Activated CD4-positive, alpha-beta T cell treated with anti-CD3 and anti-CD28 coated beads, Interleukin-2, amount 50 U/mL, for 4 hours (primary cell): ENCODE measurements at regions not wholly inside any gene's neighbourhood (a gene's known extent, or its start where the extent isn't known, plus 50 kb on each side); places are given as distances from the start of the nearest gene placed in this dataset.

ENCODE experiments used
- DNase-seq, 2 experiments: peaks; one replicate each; pipeline ENCODE4 v3.0.0-alpha.2; 2020

DNA sequence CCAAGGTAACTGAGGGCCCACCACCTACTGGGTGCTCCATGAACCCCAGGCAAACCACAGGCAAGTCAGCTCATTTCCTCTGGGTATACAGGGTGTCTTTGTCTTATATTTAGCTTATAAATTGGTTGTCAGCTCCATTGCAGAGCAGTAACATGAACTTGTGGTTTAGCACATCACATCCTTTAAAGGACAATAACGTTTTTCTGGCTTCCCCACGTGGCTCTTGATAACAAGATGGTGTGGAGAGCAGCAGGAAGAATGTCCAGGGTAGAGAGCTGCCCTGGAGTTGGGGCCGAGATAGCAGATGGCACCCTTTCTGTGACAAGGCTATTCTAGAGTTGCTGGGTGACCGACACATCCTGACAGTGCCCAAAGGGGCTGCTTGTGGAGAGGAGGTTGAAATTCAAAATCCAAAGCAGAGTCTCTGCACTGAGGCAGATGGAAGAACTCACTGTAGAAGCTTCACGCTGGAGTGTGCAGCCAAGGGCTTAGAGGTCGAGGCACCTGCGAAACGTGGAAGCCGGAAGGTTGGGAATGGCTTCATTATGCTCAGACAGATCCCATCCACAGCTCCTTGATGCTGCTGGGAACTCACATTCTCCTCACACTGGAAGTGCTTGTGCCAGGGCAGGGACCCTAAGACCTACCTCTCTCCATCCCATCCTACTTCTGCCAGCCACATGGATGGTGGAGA is 133.0 kb upstream of the FRY start:
- no peak for DNase-seq

DNA sequence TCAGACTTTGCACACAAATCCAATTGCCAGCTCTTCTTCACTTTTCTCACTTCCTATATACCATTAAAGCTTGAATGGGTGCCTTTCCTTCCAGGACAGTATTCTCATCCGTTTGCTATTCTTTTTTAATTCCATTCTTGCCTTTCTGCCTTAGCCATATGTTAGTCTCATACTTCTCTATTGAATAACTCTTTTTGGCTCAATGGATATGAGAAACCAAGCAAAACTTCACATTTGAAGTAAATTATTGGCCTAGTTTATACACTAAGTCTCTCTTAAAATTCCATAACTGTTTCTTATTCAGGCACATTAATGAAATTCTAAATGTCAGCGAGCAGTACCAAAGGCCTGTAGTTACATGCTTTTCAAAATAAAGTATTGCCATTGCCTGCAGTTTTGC is 129.6 kb upstream of the FRY start:
- DNase-seq, result no peak

DNA sequence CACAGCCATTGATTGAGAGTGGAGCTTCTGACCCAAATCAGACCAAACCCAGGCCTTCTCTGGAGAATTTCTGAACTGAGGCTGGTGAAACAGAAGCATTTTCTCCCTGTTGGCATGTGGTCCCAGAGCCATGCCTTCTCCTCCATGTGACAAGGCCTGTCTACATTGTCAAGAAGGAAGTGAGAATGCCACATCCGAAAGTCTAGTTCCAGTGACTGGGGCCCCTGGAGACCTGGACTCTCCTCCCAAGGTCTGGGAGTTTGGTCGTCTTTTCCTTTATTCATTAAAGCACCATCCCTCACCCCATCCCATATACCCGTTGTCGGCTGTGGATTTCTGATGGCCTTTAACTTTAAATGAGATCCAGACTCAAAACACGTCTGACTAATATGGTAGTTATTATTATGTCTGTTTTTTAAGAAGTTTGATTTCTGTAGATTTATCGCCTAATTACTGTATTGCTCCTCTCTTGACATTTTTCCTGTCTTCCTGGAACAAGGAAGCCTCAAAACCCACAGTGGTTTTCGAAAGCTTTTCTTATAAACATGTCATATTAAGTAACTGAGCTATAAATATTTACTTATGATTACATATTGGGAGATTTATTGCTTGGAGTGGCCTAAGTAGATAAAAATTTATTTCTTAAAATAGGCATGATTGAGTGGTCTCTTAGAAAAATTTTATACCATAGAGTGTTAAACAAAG is 128.3 kb upstream of the FRY start:
- DNase-seq, result no peak

DNA sequence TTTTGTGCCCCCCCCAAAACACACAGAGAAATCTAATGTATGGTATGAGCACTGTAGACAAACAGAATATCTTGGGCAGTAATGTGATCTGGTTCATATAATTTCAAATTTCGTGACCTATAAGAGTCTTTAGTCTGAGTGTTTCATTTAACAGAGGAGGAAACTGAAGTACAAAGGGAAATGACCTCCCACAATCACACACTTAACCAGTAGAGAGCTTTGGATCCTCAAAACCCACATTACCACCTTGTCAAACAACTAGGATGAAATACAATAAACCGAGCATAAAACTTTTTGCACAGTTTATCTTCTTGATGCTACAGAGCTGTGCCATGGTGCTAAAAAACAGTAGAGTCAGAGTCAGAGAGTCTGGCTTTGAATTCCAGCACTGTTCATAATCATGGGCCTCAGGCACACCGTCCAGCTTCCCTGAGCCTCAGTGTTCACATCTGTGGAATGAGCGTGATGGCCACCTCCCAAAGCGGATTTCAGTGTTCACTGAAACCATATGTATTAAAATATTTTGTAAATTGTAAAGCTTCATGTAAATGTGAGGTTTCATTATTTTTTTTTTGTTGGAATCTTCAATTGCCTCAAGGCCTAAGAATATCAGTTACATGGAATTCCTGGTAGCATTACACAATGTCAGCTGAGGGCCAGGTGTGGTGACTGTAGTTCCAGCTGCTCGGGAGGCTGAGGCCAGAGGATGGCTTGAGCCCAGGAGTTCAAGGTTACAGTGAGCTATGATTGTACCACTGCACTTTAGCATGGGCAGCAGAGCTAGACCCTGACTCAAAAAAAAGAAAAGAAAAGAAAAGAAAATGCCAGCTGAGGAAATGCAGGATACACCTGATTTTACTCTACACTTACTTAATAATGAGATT is 126.4 kb upstream of the FRY start:
- DNase-seq, result no peak

DNA sequence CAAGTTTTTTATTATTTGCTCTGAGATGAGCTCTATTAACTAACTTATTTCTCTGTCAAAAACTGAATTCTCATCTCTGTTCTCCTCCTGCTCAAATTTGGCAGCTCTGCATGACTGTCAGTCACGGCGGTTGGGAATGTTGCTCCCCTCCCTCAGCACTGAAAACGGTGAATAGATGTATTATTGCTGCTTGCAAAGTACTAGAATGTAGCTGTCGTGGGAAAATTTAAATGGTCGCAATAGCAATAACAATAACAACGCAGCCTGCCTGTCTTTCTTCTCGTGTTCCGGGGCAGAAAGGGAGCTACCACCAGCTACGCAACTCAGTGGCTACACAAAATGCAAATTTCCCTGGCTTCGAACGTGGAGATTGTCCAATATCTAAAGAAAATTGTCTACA is 125.6 kb upstream of the FRY start:
- no peak for DNase-seq

DNA sequence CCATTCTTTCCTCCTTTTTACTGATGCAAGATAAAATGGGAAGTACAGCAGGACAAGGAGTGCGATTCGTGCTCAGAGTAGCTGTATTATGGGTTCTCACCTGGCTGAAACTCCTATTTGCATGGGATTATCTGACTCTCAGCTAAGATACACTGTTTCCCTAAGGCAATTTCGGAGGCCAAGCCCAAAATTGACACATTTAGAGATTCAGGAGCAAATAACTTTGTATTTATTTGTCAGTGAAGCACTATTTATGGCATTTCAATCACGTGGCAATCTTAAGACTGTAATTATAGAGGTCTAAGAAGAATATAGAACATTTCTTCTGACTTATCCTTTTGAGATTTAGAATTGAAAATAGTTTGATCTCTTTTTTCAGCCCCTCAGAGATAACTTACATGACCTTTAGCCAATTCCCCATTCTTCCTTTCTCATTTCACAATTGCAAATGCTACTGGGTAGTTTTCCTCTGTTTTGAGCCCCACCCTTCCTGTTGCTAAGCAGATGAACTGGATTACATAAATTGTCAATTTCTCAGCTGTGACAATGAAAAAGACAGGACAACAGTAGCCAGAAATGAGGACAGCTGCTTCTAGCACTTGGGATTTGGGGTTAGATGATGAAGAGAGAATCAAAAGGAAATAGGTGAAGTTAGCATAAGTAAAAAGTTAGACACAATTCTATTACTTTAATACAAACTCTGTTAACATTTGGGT is 122.7 kb upstream of the FRY start:
- no peak for DNase-seq

DNA sequence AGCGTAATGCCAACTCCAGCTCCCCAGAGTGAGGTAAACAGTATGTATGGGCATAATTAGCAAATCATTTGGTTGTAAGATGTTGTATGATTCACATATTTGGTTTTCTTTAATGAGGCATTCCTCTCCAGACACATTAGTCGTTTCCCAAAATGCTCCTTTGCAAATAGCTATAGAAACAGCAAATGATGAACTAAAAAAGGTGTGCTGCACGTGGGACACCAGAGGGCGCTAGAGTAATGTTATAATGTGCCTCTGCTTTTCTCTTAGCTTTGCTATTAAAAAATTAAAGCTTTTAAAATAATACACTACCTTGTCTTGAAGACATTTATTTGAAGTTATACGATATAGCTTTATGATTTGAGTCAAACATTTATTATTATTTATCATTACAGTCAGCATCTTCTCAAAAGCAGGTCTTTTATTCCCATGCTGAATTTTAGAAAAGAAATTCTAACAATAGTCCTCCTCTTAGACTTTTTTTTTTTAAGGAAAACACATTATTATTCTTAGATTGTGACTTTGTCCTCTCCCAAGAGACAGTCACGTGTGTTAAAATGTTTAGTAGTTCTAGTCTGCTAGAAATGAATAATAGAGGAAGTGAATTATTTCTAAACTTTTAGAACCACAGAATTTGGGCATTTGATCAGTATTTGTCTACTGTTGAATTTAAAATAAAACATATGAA is 121.6 kb upstream of the FRY start:
- peak; percentile 23 to 31 for DNase-seq

DNA sequence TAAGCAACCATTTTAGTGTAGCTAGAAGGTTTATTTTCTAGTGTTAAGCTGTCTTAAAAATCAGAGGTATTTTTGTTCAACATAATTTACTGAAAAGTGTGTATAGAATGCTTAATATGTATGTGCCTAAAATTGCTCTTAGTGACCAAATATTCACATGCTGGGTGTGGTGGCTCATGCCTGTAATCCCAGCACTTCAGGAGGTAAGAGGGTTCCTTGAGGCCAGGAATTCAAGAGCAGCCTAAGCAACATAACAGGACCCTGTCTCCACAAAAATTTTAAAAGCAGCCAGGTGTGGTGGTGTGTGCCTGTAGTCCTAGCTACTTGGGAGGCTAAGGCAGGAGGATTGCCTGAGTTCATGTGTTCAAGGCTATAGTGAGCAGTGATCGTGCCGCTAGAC is 120.9 kb upstream of the FRY start:
- no peak for DNase-seq

DNA sequence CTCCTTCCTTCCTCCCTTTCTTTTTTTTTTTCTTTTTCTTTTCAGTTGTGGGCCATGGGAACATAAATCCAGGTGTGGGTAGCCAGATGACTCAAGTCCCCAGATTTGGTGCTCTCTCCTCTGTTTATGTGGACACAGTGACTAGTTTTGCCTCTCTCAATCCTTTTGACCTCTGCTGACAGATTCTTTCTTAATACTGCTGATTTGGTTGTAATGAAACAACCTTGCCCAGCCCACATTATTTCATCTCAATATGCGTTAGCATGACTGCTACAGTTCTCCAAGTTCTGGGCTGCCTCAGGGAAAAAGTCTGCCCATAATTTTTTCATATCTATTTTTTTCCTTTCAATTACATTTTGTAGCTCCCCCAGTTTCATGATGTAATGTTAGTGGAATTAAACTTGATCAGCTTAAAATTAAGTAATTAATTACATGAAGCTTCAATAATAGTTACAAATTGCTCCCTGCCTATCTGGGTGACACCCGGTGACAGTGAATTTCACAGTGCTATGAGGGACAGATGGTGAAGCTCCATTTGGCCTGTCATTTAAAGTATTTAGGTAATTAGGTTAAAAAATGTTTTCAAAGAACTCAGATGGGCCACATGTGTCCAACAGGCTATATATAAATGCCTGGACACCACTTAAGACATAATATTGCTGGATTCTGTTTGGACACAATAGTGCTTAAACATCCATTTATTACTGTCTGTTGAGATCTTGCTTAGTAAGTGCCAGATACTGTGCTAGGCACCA is 118.8 kb upstream of the FRY start:
- no peak for DNase-seq

DNA sequence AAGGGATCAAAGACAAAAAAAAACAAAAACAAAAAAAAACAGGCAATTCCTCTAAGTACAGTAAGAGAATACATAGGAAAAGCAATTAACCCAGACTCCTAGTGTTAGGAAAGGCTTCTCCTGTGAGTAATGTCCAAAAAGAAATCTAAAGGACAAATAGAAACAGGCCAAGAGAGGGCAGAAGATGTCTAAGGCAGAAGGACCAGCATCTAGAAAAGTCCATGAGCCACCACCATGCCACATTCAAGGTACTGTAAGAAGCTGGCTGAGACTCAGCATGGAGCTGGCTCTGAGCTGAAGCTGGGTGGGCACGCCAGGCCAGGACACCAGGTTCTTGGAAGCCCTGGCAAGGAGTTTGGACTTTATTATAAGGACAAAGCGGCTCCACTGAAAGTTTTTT is 118.1 kb upstream of the FRY start:
- DNase-seq, result no peak

DNA sequence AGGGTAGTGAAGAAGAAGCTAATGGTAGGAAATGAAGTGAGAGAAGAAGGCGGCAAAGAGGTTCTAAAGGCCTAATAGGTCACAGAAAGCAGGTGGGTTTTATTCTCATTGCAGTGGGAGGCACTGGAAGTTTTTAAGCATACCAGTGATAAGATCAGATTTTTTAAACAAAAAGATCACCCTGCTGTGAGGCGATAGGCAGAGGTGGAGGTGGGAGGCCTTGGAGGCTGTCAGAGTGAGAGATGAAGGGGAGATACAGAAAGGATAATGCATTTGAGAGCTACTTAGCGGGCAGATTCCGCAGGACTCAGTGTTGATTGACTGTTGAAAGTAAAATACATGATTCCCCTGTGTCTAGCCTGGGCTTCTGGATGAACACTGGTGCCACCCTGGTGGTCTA is 116.7 kb upstream of the FRY start:
- DNase-seq, result no peak

DNA sequence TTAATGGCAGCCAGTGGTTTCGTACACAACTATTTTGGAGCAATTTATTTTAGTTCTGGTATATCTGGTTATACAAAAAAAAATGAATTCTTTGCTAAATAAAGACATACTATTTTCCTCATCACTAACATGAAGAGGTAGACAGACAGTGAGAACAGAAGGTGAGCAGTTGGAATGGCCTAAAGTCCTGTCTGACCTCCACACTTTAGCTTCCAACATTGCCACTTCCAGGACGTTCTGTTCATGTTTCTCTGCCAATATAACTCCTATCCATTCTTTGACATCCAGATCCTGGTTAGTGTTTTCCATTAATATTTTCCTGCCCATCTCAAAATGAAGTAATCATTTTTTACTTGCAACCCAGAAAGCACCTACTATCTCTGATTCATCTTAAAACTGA is 112.9 kb upstream of the FRY start:
- no peak for DNase-seq

DNA sequence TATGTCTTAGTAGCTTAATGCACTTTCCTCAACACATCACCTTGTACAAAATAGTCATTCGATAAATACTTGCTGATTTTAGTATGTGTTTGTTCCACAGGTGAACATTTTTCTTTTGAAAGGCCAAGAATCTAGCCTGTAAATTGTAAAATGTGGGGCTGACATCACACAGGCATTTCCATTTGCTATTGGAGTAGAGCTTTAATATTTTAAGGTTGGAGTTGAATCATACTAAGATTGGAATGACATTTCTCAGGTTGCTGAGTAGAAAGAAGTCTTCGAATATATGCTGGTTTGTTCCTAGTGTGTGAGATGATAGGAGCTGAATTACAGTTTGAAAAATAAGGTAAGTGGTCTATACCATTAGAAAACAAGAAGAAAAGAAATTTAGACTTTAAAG is 112.3 kb upstream of the FRY start:
- no peak for DNase-seq

DNA sequence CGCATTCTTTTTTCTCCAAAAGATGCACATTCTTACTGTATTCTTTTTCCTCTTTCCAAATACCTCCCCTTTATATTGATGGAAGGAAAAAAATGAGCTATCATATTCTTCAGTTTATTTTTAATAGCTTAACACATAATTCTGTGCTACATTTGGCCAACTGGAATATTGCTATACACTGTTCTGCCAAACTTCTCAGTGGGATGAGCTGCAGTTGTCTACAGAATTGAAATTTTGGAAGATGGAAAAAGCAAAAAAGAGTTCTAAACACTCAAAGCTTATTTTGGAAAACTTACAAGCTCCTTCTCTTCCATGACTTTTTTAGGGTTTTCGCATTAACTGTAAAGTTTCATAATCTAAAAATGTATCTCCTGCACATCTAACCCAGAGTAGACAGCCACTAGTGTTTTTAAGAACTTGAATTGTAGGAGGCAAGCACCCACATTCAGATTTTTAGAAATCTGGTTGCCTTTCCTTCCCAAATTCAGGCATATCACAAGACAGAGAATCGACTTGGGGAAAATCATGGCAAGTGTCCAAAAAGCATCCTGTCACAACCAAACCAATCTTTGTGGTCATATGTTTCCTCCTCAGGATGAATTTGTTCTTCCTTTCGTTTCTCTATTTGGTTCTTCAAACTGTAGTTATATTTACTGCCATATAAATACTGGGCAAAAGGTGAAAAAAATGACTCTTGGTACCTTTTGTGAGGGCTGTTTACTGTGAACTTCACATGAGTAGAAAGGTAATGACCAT is 111.4 kb upstream of the FRY start:
- no peak for DNase-seq

DNA sequence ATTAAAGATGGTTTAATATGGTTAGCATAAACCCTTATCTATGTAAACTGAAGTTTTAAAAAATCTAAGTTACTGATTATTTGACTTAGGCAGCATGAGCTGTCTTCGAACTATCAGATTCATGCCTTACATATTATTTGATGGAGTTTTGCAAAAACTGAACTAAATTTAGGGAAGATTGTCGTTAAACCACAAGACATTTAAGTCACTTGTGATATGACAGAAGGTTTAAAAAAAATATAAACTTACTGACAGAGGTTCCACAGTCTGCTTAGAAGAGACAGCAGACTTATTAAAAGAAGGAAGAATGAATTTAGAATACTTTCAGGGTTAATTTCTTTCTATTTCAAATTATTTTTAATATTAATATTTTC is 110.9 kb upstream of the FRY start:
- DNase-seq, result no peak

DNA sequence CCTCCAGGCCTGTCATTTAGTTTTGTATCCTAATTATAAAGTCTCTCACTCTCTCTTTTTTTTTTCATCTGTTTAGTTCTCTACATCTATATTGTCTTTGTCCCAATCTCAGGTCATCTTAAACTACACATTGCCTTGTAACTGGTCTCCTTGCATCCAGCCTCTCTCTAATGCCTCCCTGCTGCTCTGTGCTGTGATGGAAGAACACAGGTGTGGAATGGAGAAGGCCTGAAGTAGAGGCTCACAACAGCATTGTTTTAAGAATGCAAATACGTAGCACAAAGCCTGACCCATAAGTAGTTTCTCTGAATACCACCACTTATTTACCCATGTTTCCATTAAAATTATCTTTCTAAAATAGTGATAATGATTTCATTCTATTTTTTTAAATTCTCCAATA is 108.8 kb upstream of the FRY start:
- DNase-seq, result no peak

DNA sequence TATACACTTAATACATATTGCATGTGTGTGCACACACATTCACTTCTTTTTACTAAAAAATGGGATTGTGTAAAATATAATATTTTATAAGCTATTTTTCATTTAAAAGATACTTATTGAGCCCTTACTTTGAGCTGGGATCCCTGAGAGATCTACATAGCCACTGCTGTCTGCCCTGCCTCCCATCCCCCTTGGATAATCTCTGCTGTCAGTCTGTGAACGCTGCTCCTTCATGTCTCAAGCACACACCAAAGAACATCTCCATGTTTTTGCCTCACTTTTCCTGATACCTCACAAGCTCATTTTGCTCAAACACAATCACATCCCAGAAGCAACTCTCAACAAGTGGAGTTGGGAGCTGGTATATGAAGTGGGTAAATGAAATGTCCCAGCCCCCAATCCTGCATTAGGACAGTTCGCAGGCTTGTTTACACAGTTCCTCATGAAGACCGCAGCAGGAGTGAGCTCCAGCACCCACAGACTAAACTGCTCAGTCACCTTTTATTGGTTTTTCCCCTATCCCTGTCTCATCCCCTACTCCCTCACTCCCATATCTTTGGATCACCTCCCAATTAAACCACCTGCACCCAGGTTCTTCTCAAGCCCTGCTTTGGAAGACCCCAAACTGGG is 108.3 kb upstream of the FRY start:
- DNase-seq, result no peak

DNA sequence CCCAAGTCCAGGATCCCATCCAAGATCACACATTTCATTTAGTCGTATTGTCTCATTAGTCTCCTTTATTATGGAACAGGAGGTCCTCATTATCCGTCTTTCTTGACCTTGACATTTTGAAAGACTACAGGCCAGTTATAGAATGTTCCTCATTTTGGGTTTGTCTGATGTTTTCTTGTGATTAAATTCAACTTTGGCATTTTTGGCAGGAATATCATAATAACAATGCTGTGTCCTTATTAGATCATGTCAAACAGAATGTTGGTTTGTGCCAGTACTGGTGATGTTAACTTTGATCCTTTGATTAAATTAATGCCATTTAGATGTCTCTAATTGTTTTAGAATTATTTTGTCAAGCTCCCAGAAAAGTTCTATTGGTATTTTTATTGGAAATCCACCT is 106.5 kb upstream of the FRY start:
- DNase-seq, result no peak

DNA sequence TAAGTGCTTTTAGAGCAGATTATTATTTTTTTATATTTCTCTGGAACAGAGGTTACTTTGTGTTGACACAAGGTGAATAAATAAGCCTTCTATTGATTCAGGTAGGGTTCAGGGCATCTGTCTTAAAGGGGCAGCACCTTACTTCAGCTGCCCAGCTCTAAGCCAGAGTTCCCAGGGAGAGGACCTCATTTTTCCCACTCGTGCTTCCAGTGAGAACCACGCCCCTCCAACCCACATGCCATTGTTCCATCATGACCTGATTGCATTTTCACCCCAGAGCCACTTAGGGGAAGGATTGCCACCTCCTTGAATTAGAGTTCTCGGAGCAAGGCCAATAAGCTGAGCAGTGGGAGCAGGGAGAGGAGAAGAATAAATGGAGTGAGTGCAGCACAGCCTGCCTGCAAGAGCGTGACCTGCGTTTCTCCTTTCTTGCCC is 104.3 kb upstream of the FRY start:
- no peak for DNase-seq

DNA sequence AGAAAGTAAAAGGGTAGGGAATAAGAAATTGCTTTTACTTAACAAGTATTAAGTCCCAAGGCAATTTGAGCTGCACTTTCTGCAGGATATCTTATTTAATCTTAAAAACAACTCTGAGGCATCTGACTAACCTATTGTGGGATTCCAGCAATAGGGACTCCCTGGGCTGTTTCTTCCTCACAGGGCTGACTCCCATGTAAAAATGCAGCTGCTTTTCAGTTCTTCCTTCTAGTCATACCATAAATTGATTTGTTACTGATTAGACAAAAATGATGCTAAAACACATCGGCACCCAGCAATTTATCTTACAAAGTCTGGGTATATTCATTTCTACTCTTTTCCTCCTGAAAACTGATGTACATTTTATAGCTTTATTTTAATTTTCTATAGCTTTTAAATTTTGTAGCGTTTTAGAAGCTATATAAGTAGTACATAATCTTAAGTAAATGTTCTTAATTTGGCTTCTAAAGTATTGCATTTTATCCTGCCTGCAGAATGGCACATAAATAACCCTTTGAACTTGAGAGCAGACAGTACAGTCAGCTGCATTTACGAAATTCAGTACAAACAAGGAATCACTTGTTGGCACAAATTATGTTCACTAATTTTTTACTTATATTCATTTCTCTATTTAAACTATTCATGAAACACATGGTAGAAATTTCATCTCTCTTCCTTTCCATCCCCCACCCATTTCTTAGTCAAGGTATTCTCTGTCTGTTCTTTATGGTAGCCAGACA is 102.4 kb upstream of the FRY start:
- DNase-seq, result no peak
